C1 segment of cervical spinal cord (tissue), 14 donors: ENCODE measurements at regions not wholly inside any gene's neighbourhood (a gene's known extent, or its start where the extent isn't known, plus 50 kb on each side); places are given as distances from the start of the nearest gene placed in this dataset.
"Not testable (repeated sequence)": the region's sequence is repeated elsewhere in the genome, so short reads cannot be mapped to it uniquely, and the experiment has no call there.

Source experiments
- DNase-seq, 14 donors: peaks; one replicate each; lab custom pipeline; 2025; lab: John Stamatoyannopoulos, UW

DNA sequence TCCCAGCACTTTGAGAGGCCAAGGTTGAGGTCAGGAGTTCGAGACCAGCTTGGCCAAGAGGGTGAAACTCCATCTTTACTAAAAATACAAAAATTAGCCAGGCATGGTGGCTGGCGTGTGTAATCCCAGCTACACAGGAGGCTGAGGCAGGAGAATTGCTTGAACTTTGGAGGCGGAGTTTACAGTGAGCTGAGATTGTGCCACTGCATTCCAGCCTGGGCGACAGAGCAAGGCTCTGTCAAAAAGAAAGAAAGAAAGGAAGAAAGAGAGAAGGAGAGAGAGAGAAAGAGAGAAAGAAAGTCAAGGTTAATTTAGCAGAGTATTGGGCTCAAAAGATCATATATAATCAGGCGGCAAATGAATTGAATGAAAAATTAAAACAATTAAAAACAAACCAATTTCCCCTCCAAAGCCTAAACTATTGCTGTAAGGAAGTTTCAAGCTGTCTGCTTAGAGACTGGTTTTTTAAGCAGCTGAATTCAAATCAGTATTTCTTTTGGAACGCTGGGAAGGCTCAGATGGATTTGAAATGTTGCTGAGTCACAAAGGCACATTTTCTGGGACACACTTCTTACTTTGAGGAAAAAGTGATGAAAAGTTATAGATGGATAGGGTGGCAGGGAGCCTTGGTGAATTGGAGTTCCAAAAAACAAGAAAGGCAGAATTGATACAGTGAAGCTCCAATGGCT is 81.3 kb upstream of the BHLHE40 start:
- DNase-seq = no peak

- no peak for DNase-seq
Observed at GRCh38 chr3:4898454-4899313, 80.6 kb upstream of the BHLHE40 start.

DNA sequence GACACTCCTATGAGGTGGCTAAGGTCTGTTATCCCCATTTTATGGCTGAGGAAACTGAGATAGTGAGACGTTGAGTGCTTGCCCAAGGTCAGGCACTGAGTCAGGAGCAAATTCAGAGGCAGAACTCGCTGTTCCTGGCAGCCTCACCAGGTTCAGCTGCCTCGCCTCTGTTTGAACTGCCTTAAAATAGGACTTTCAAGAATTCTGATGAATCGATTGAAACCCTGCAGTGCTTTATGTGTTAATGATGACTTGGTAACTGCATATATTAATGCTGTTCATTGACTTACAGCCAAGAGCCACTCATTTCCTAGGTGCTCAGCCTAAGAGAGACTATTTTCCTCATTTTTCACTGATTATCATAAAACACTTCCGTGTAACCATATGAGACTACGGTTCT is 79.5 kb upstream of the BHLHE40 start:
- peak in 1 of 14 donors; percentile 14 for DNase-seq

- no peak for DNase-seq
Observed at GRCh38 chr3:4900298-4900697, 78.9 kb upstream of the BHLHE40 start.

DNA sequence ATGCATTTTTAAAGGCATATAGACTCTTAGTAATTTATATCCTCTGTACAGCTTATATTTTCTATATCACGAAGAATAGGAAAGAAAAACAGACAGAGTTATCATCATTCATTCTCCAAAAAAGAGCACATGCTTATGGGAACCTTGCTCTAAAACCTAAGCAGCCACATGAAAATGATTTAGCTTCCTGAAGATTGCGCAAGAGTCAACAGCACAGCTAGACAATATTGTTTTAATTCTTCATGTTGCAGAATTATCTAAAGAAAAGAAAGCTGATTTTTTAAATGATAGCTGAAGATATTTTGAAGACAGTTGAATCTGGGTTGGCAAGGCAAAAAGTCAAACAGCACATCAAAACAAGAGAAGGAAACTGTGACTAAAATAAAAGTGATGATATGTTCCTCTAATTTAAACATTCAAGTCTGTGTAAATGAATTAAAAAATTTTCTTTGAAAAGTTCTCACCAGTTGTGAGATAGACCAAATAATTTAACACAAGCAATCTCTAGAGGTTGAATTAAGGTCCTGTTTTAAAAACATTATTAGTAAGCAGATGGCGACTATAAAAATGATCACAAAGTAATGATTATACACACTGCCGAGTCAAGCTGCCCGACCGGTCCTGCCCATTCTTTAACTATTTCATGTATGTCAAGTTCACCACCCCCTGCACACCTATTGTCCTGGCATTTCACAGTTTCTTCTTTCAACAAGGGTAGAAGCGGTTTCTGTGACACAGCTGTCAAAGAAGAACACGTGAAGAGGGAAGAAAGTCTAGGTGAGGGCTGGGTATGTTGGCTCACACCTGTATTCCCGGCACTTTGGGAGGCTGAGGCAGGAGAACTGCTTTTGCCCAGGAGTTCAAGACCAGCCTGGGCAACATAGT is 74.2 kb upstream of the BHLHE40 start:
- no peak for DNase-seq

GRCh38 chr3:4906107-4906621 is 73.1 kb upstream of the BHLHE40 start:
- no peak for DNase-seq

DNA sequence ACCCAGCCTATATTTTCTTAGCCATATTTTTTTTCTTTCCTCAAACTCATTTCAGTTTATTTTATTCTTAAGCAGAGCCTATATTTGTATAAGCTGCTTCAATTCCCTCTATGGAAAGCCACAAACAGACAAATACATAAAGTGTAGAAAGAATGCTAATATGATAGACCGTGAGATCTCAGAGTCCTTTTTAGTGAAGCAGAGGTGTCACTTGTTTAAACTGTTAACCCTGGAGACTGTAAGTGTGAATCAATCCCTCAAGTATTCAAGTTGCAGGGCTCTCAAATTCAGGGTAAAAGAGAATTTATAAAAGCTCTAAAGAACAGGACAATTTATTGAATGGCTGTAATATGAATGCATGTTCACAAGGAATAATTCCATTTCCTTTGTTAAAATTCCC is 72.2 kb upstream of the BHLHE40 start:
- no peak for DNase-seq

GRCh38 chr3:4907643-4908432 is 71.4 kb upstream of the BHLHE40 start:
- no peak for DNase-seq

DNA sequence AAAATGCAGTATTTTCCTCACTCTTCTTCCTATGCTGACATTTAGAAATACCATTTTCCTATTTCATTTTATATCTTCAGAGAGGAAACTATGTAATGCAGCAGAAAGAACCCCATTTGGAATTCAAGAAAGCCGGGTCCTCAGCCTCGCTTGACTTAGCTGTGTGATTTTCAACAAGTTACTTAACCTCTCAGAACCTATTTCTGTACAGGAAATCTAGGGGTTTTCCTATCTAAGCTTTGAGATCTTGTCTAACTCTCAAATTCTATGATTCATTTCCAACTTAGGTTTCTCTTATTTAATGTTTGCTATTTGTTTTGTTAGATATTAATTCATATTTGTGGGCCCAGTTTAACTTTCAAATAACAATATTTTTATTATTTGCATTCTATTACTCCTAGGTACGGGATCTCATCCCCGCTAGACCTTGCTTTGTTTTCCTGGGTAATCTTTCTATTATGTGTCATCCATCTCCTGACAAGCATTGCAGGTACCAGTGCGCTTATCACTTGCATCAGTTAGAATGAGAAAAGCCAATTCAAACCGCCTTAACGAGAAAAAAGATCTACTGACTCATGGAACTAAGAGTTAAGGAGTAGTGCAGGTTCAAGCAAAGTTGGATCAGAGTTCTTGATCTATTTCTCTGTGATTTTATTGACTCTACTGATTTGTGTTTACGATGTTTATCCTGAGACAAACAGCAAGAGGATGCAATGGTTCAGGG is 70.6 kb upstream of the BHLHE40 start:
- no peak for DNase-seq

DNA sequence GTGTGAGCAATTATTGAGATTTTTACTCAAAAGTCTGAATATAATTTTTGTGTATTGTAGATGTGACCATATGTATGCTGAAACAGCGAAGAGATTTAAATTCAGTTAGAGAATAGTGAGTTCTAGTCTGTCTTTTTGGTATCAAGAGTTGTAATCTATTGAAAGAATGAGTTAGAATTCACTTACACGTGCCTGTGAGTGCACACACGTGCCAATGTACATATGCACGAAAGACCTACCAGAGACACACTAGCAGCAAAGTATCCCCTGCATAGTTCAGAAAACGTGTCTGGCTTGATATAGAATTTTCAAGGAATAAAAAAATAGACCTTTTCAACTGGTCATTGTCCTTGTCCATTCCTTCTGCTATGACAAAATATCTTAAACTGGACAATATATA is 64.8 kb upstream of the BHLHE40 start:
- no peak for DNase-seq

DNA sequence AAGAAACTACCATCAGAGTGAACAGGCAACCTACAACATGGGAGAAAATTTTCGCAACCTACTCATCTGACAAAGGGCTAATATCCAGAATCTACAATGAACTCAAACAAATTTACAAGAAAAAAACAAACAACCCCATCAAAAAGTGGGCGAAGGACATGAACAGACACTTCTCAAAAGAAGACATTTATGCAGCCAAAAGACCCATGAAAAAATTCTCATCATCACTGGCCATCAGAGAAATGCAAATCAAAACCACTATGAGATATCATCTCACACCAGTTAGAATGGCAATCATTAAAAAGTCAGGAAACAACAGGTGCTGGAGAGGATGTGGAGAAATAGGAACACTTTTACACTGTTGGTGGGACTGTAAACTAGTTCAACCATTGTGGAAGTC is 57.6 kb upstream of the BHLHE40 start:
- not testable (repeated sequence) for DNase-seq

- DNase-seq = no peak
Observed at GRCh38 chr3:4926892-4927291, 52.3 kb upstream of the BHLHE40 start.

- no peak for DNase-seq
Observed at GRCh38 chr3:4928277-4928789, 50.9 kb upstream of the BHLHE40 start.
